ENCODE measurements at regions not wholly inside any gene's neighbourhood (a gene's known extent, or its start where the extent isn't known, plus 50 kb on each side); places are given as distances from the start of the nearest gene placed in this dataset.

DNA sequence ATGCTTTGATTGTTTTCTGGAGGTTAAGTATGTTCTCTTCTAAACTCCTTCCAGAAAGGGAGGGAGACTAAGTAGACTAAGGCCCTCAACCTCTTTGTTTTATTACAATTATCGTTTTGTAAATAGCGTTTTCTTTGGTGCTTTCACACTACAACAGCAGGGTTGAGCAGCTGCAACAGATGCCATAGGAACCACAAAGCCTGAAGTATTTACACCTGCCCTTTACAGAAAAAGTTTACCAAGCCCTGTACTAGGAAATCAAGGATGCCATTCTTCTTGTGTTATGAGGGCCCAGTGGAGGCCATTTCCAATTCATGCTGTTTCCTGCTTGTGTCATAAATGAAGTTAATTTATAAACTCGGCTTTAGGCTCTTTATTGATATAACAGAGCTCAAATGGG, 914.8 kb downstream of the DCDC2C start:
- DNase-seq = no peak

DNA sequence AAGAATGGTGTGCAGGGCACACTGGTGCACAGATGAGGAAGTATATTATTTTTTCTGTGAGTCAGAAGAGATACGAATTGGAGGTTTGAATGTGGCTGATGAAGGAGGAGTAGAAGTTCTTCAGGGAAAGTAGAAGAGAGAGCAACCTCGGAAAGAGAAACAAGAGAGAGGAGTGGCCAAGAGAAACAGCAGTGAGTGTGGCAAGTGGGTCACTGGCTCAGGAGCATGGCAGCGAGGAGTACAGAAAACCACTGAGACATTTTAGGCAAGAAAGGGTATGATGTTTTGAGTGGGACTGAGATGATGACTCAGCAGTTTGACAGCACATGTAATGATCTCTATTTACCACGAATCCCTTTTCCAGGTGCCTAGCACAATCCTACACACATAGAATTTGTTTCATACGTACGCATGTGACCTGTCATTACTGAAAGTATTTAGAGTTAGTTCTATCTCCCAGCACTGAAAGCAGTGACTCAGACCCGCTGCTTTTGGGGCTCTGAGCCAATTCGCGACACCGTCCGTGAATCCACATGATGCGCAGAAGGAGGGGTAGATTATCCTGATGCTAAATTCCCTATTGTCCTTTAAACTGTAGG, 915.4 kb downstream of the DCDC2C start:
- DNase-seq = no peak

DNA sequence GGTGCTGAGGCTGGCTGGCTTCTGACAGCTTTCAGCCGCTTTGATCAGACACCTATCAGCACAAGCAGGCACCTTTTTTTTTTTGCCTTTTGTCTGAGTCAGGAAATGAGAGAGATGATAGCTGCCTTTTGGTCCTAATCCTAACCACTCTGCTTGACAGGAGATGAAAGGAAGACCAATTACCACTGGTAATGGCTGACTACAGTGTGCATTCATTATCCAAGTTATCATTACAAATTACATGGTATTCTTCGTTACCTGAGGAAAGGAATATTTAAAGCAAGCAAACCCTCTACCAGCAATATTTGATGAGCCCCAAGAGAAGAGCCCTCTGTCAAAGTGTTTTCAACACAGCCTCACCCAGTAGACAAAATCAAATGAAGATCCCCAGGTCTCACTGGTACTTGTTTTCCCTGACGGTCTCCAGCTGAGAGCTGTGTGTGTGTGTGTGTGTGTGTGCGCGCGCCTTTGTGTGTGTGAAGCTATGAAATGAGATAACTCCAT, 925.7 kb downstream of the DCDC2C start:
- DNase-seq = no peak

DNA sequence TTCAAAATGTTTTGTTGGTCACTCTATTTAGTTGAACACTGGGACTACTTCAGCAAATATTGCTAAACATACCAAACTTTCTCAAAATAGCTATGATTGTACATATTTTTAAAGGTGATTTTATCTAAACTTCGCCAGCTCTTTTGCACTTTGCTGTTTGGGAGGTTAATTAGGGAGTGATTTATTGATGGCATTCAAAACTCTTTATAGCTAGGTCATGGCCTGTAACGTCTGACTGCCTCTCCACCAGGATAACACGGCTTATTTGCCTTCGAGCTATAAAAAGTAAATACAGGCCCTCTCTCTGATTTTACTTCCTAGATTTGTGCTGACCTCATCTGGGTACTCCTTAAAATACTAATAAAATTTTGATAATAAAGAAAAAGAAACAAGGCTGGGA, 931.9 kb downstream of the DCDC2C start:
- no peak for DNase-seq

DNA sequence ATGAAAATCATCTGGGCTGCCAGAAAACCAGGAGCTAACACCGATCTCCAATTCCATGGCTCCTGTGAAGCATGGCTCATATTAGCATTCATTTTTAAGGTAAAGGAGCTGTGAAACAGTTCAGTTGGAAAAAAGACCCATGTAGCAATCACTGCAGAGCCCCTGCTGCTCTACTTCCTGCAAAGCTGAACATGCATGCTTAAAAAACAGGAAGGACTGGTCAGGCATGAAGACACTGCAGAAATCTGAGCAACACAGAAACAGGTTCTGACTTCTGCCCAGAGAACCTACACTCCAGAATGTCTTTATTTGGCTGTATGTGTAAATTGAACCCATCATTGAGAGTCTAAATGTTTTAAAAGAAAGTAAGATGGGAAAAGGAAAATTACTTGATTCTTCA, 950.6 kb downstream of the DCDC2C start:
- DNase-seq = no peak

DNA sequence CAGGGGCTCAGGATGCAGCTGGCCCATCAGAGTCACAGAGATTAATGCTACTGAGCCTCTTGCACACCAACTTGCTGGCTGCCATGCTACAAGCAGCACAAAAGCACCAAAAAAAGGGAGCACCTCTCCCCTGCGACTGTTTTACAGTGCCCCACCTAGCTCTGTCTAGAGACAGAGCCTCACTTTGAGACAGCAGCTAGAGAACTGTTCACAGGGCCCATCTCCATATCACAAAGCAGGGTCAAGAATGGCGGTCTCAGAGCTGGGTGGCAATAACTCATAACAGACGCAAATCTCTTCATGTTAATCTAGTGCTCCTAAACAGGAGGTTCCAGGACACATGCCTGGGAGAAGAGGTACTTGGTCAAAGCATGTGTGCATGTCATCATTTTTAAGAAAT, 953.0 kb downstream of the DCDC2C start:
- no peak for DNase-seq

DNA sequence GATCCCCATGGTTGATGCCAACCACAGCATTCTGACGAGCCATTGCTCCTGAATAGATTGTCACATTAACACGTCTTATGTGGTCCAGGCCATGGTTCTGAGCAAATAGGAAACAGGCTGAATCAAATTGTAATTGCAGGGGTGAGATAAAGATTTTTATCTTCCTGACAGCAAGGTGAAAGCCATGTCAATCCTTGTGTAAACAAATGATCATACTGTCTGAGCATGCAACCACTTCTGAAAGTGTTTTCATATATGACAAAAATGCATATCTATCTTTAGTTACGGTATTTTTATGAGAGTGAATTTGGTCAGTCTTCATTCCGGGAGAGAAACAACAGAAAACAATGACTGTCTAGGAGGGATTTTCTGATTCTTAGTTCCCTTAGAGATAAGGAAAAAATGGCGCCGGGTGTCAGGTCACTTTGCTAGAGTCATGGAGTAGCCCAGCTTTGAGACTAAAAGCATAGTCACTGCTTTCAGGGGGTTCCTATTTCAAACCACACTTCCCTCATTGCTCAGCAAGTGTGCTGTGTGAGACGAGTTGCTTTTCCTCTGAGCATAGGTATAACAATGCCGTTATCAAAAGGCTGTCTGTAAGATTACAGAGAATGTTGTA, 958.9 kb downstream of the DCDC2C start:
- no peak for DNase-seq

DNA sequence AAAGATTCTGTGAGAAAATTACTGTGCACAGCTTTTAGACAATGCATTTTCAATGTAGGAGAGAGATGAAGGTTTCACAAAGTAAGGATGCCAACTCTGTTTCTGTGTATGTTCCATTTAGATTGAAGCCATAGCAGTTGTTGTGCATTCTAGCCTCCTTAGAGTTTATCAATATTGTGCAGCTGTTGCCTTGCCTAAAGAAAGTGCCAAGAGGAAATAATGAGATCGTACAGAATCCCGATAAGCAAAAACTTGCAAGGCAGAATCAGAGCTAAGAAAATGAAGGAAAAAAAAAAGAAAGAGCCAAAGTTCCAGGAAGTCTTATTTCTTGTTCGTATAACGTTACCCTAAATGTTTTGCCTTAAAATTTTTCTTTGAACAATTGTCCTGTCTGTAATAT, 965.0 kb downstream of the DCDC2C start:
- DNase-seq = no peak

DNA sequence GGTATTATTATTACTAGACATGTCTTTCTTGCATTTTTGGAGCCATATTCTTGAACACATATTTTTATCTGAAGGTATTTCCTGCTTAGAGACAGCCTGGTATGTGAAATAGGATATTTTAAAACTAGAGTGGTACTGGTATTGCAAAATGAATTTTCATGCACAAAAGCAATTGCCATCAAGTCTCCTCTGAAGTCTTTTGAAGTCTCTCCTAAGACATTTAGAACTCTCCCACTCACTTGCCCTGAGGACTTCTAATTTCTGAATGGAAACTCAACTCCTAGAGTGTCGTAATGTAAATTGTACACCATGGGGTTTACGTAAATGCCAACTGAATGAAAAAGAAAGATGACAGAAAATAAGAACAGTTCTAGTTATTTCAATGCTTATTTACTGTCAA, 967.0 kb downstream of the DCDC2C start:
- no peak for DNase-seq

DNA sequence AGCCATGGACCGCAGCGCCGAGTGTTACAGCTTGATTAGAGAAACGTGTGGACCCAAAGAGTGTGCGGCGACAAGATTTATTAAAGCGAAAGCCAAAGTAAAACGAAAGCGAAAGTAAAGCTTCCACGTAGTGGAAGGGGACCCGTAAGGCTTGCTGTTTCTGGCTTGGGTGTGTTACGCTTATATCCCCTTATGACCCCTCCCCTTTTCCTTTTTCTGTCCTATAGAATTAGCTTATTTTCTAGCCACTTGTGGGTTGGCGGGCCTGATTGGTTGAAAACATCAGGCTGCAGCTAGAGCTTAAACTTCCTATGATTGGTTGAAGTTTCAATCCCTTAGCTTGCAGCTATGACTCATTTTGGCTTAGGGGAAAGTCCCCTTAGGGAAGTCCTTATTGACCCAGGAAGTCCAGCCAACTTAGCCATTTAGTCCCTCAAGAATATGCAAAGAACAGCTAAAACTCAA, 969.7 kb downstream of the DCDC2C start:
- DNase-seq = no peak

DNA sequence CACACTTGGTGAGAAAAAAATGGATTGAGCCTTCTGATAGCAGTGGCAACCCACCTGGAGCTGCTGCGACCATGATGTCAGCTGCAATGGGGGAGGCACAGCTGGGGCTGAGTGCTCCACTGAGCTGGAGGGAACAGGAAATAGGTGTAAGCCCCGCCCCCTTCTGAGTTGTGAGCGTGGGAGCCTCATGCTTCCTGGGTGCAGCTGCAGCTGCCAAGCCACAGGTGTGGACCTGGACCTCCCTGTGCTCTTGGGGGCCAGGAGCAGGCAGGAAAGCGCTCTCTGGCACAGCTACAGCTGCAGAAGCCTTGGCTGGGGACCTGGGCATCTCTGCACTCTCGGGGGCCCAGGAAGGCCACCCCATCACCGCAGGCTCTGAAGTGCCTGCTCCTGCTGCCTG, 970.6 kb downstream of the DCDC2C start:
- no peak for DNase-seq

DNA sequence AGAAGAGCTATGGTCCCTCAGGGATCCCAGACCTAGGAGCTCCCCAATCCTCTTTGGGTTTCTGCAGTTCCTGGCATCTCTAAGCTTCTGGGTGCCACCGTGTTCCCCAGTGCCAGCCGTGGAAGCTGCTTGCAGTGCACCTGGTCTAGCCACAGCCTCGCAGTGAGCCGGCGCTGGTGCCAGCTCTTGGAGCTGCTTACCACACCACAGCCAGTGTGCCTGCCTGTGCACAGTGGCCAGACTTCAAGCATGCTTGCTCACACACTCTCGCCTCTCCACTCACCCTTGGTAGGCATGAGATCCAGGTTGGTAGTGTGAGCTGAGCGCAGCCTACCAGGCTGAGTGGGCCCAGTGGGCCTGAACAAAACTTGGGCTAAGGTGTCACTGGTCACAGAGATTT, 971.9 kb downstream of the DCDC2C start:
- no peak for DNase-seq

DNA sequence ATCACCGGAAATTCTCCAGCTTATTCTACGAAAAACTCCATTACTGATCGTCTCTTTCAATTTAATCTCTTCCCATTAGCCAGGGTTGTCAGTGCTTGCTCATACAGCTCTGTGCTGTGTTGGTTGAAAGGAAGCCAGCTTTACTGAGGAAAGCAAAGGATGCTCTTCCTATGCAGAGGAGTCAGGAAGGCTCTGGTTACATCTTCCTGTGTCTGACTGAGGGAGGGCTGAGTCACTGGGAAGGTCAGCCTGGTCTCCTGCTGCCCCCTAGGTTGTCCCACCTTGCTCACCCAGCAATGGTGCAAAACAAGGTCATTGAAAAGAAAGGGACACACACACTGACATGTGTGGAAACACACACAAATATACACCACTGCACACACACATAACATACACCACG, 975.6 kb downstream of the DCDC2C start:
- DNase-seq = no peak

DNA sequence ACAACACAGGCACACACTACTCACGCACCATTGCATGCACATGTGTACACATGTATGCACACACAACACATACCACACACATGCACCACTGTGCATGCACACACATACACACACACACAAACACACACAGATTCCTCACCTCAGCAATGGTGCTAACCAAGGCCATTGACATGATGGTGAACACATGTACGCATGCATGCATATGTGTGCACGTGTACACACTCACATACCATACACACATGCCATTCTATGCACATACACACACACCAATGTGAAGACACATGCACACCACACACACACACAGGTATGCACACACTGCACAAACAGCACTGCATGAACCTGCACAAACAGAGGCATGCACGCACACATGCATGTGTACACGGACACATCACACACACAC, 976.0 kb downstream of the DCDC2C start:
- no peak for DNase-seq

DNA sequence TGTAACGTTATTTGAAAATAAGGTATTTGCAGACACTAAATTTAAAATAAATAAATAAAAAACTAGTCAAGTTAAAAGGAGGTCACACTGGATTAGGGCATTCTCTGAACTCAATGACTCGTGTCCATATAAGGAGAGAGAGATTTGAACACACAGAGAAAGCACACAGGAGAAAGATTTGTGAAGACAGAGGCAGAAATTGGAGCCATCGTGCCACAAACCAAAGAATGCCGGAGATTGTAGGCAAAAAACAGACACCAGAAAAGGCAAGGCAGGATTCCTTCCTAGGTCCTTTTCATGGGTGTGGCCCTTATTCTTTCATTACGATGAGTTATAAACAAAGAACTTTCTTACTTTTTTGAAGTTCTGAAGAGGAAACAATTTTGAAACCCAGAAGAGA, 981.5 kb downstream of the DCDC2C start:
- DNase-seq = no peak

DNA sequence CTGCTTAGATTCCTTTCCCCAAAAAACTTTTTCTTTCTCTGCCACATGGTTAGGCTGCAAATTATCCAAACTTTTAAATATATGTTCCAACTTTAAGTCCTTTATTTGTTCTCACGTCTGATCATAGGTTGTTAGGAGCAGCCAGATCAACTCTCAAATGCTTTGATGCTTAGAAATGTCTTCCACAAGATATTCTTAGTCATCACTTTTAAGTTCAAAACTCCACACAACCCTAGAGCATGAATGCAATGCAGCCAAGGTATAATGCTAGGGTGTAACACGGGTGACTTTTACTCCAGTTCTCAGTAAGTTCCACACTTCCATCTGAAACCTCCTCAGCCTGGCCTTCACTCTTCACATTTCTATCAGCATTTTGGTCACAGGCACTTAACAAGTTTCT, 987.5 kb downstream of the DCDC2C start:
- DNase-seq = no peak

DNA sequence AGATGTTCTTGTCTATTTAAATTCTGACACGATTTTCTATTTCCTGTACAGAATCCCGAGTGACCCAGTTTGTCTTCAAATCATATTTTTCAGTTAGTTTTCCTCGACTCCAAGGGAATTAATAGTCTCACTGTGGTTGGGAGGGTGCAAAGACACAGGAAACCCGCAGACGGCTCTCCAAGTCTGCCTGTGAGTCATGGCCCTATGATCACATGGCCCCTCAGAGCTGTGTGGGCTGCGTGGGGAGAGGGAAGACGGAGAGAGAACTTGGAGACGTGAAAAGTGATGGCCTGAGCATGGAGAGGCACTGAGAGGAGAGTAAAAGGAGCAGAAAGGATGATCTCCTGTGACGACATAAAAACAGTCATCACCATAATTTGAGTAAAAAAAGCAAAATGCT, 989.9 kb downstream of the DCDC2C start:
- no peak for DNase-seq

DNA sequence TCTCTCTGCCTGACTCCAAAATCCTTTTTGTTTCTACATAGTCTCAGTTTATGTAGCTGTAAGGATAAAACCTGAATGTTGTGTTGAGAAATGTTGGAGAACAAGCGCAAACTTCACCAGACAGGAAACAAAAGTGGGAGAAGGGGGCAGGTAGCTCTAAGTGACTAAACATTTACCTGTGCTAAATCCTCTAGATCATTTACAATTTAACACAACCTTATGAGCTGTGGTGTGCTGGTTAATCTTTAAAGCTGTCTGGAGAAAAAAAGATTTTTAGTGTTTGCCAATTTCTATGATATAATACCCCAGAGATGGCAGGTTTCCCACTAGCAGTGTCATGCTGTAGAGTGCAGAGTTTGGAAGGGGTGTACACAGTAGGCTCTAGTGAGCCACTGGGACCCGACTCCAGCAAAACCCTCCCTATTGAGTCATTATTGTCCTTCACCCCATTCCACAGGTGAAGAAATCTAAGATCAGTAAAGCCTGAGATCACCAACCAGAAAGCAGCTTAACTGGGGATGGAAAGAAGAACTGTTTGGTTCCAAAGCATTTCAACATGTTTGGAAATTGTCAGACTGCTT, 992.0 kb downstream of the DCDC2C start:
- no peak for DNase-seq

DNA sequence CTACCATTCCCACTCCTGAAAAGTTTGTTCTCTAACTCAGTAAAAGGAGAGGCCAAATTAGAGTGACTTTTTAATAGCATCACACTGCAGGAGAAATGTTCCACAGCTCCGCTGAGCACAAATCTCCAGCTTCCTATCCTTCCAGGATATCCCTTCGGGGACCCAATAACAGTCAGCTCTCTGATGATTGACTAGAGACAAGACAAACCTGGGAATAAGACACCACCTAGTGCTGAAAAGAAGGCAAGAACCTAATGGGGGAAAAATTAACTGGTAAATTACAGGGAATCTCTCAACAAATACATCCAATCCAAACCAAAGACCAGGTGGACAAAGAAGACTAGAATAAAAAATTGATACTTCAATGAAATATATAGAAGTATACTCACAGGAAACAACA, 977.1 kb upstream of the SOX11 start:
- DNase-seq = no peak

DNA sequence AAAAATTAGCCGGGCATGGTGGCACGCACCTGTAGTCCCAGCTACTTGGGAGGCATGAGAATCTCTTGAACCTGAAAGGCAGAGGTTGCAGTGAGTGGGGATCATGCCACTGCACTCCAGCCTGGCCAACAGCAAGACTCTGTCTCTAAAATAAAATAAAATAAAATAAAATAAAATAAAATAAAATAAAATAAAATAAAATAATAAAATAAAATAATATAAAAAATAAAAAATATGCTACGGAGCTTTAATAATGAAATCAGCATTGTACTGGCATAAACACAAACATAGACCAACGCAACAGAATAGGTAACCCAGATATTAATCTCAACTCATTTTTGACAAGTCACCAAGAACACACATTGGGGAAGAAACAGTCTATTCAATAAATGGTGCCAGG, 973.4 kb upstream of the SOX11 start:
- DNase-seq = no peak

DNA sequence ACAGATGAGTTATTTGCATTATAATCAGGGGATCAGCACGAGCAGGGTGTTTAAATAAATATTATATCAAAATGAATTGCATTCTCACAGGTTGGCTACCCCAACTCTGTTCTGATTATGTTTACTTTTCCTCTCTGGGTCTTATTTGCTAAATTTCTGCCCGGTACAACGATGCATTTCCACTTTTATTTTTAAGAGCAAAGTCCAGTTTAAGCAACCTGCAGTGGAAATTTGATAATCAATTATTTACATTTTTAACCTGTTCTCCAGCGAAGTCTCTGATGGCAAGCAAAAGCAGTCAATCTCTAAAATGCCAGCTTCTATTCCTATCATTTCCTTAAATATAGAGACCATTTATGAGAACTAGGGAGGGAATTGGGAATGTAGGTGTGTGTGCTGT, 966.6 kb upstream of the SOX11 start:
- DNase-seq = no peak

DNA sequence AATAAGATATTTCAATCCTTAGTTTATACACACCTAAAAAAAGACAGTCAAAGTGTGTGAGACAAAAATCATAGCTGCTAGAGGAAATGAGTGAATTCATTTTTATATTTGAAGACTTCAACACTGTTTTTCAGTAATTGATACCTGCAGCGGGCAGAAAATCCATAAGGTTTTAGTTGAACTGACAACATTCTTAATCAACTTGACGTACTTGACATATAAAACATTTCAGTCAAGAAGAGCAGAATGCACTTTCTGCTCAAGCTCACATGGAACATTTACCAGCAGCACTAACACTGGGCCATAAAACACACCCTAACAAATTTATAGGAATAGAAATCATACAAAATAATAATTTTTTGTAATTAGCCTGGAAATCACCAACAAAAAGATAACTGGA, 959.6 kb upstream of the SOX11 start:
- no peak for DNase-seq

DNA sequence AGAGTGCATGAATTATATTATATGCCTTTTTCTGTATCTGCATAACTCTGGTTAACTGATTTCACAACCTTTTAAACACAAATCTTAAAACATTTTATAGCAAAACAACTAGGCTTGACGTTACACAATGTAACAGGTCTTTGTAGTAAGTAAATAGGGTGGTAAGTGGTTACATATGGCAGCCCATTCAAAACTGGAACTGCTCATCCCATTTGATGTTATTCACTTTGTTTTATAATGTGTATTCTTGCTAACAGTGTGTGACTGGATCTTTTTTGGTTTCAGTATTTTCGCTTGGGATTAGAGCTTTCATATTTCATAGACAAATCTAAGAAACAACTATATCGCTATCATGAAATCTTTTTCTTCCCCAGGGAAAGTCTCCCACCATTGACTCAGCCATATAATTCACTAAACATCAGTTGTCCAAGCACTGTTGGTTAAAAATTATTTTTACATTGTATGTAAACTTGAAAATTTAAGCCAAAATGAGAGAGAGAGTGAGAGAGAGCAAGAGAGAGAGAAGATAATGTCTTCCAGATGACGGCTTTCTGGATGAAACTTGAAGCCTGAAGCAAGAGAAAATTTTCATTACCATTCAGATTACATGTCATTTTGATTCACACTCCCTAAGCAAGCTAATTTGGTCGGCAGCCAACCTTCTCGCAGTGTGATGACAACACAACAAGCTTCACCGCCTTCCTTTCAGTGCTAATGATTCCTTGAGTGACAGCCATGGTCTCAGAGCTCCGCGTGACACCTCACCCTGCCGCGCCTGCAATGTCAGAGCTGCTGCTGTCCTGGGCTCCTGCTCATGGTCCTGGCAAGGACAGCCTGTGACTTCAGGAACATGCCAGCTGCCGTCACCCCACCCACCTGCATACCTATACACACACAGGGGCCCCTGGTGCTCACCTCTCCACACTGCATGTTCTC, 946.9 kb upstream of the SOX11 start:
- DNase-seq = no peak

DNA sequence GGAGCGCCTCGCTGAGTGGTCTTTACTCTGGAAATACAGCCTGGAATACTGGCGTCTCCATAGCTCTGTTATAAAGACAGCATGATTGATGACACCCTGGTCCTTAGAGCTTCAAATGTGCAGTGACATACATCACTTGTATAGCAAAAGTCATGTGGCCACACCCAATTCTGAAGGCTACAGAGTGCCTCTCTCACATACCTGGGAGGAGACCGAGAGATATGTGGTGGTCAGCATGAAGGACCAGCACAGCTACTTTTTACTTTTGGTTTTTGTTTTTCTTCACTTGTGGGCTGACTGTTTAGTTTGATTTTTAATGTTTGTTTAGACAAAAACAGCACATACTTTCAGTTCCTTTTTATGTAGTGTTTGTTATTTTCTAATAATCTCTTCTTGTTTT, 938.5 kb upstream of the SOX11 start:
- no peak for DNase-seq

All from inflammatory macrophage treated with lipopolysaccharide for 1 hour (primary cell).